K562 (cell line): ENCODE measurements at regions not wholly inside any gene's neighbourhood (a gene's known extent, or its start where the extent isn't known, plus 50 kb on each side); places are given as distances from the start of the nearest gene placed in this dataset.

ENCODE experiments used
- ATAC-seq: fragments of 200-7000 bp; cut with Tn5 transposase; 3 replicates; pipeline ENCODE4 v1.9.1; 2020; ENCODE audit warnings: moderate library complexity
- BruUV-seq: library from RNA; stranded (reverse); fragments of 400-500 nt; replicated peaks from 2 replicates; lab custom pipeline; 2021; lab: Mats Ljungman, UMichigan
- CTCF ChIA-PET: fragments of 300-600 bp; formaldehyde crosslinking; extraction: SDS; loops from one replicate; lab custom pipeline; 2021; ENCODE audit warnings: low intra/inter-chr PET ratio; lab: Yijun Ruan, JAX
- POLR2A ChIA-PET: fragments of 300-600, 350-650 bp; sonication (Branson Sonifier 250); formaldehyde crosslinking; extraction: SDS; loops from one replicate; lab custom pipeline; 2021; ENCODE audit warnings: antibody characterized with exemption, inconsistent platforms; lab: Yijun Ruan, JAX
- DNase-seq, 4 experiments: peaks; one replicate each; pipeline versions ENCODE4 v3.0.0 to v3.0.0-alpha.2; 2011 to 2018; ENCODE audit warnings: low spot score in 3 of 4, mixed read lengths in 3 of 4; ENCODE audit errors: extremely low read depth in 1 of 4
- FAIRE-seq: peaks from 2 replicates; lab custom pipeline; 2011; peaks lifted over from hg19 to GRCh38; lab: Jason Lieb, UNC
- H2AFZ ChIP-seq: 2 replicates; pipeline ENCODE4 v1.6.0; 2011; ENCODE audit warnings: low read depth, low read length, control low read depth, inconsistent platforms
- H3K27ac ChIP-seq: fragments of 200-600 bp; 3 replicates; pipeline ENCODE4 v1.8.0; 2011; ENCODE audit warnings: low read depth, mild to moderate bottlenecking, control low read depth, inconsistent platforms, low read length, moderate library complexity, mixed read lengths; ENCODE audit errors: extremely low read depth
- H3K27me3 ChIP-seq, 2 experiments: fragments of 300-600 bp in 1 of 2; 2 replicates in 1 of 2; 3 replicates in 1 of 2; pipeline versions ENCODE4 v1.6.0 to v1.8.0; 2011; ENCODE audit warnings: inconsistent platforms in 2 of 2, low read length in 2 of 2, mild to moderate bottlenecking in 1 of 2, mixed read lengths in 1 of 2, moderate library complexity in 1 of 2; ENCODE audit not compliant: control insufficient read depth in 2 of 2, insufficient read depth in 2 of 2
- H3K36me3 ChIP-seq: fragments of 300-600 bp; 3 replicates; pipeline ENCODE4 v1.8.0; 2011; ENCODE audit warnings: mild to moderate bottlenecking, low read length, inconsistent platforms; ENCODE audit not compliant: control insufficient read depth, insufficient read depth
- H3K4me1 ChIP-seq, 2 experiments: fragments of 200-600 bp in 1 of 2; replicated peaks in 1 of 2; 2 replicates in 1 of 2; 3 replicates in 1 of 2; pipeline versions ENCODE4 v1.5.1 to v1.8.0; 2011; ENCODE audit warnings: inconsistent platforms in 2 of 2, low read length in 2 of 2, mild to moderate bottlenecking in 1 of 2, mixed read lengths in 1 of 2, moderate library complexity in 1 of 2; ENCODE audit not compliant: control insufficient read depth in 2 of 2, insufficient read depth in 2 of 2
- H3K4me2 ChIP-seq: 2 replicates; pipeline ENCODE4 v1.6.1; 2011; ENCODE audit warnings: low read length, control low read depth, inconsistent platforms, mixed read lengths; ENCODE audit not compliant: insufficient read depth
- H3K4me3 ChIP-seq: fragments of 200-600 bp; sonication (generic), shearing (Covaris generic); 2 replicates; pipeline ENCODE4 v1.5.1; 2016; ENCODE audit warnings: control low read depth, inconsistent platforms
- H3K79me2 ChIP-seq: fragments of 200-600 bp; 3 replicates; pipeline ENCODE4 v1.8.0; 2011; ENCODE audit warnings: low read length, inconsistent platforms; ENCODE audit not compliant: control insufficient read depth, insufficient read depth
- H3K9ac ChIP-seq, 2 experiments: 2 replicates each; pipeline versions ENCODE4 v1.6.0 to v1.6.1; 2011; ENCODE audit warnings: low read depth in 2 of 2, low read length in 2 of 2, control low read depth in 1 of 2, inconsistent platforms in 1 of 2, mild to moderate bottlenecking in 1 of 2, mixed read lengths in 1 of 2; ENCODE audit not compliant: insufficient read depth in 1 of 2
- H3K9me1 ChIP-seq: one replicate; pipeline ENCODE4 v1.6.0; 2011; ENCODE audit warnings: inconsistent platforms, mild to moderate bottlenecking, low read length, moderate library complexity; ENCODE audit not compliant: control insufficient read depth, insufficient read depth
- H3K9me3 ChIP-seq: replicated peaks from 2 replicates; pipeline ENCODE4 v1.5.1; 2011; ENCODE audit warnings: low read depth, low read length, inconsistent platforms; ENCODE audit not compliant: control insufficient read depth, insufficient read depth
- H4K20me1 ChIP-seq: replicated peaks from 2 replicates; pipeline ENCODE4 v1.6.1; 2011; ENCODE audit warnings: low read length, inconsistent platforms, mixed read lengths; ENCODE audit not compliant: control insufficient read depth, insufficient read depth
- CTCF ChIP-seq, 3 experiments: IDR thresholded peaks in 2 of 3; conservative IDR thresholded peaks in 1 of 3; 2 replicates each; pipeline ENCODE4 v1.5.1; 2011 to 2012; ENCODE audit warnings: low read length in 3 of 3, mild to moderate bottlenecking in 3 of 3, control low read depth in 2 of 3, improper control_type of control experiment in 1 of 3, inconsistent platforms in 1 of 3, low read depth in 1 of 3, mixed read lengths in 1 of 3, moderate library complexity in 1 of 3; ENCODE audit not compliant: insufficient read depth in 2 of 3
- LEF1 ChIP-seq: fragments of 450-650 bp; IDR thresholded peaks from 2 replicates; pipeline ENCODE4 v1.6.1; 2016; ENCODE audit warnings: mild to moderate bottlenecking
- SNIP1 ChIP-seq: fragments of 450-650 bp; IDR thresholded peaks from 2 replicates; pipeline ENCODE4 v1.7.1; 2017; ENCODE audit warnings: low read depth, mild to moderate bottlenecking
- SP2 ChIP-seq: IDR thresholded peaks from 2 replicates; pipeline ENCODE4 v1.6.1; 2011; ENCODE audit warnings: mild to moderate bottlenecking, low read depth, low read length, moderate library complexity; ENCODE audit not compliant: poor library complexity, severe bottlenecking; ENCODE audit errors: extremely low read depth
- SRSF7 ChIP-seq: fragments of 200-400 bp; formaldehyde crosslinking; optimal IDR thresholded peaks from 2 replicates; pipeline ENCODE3; 2017; ENCODE audit warnings: mild to moderate bottlenecking, low read depth, low read length
- ZC3H8 ChIP-seq: fragments of 450-650 bp; IDR thresholded peaks from 2 replicates; pipeline ENCODE4 v1.6.1; 2017
- ZNF224 ChIP-seq: sonication (generic); formaldehyde crosslinking; IDR thresholded peaks from 2 replicates; pipeline ENCODE4 v1.8.0; 2022; ENCODE audit warnings: mild to moderate bottlenecking, missing genetic modification reagents
- ZNF41 ChIP-seq: fragments of 250-450 bp; sonication (Bioruptor Pico); conservative IDR thresholded peaks from 2 replicates; pipeline ENCODE4 v1.4.0; 2020; ENCODE audit warnings: mild to moderate bottlenecking
- ZNF764 ChIP-seq: fragments of 250-450 bp; sonication (Bioruptor Pico); IDR thresholded peaks from 2 replicates; pipeline ENCODE4 v1.4.0; 2020; ENCODE audit warnings: low read depth, mild to moderate bottlenecking, moderate library complexity
- WGBS: fragments of 100-300 bp; shearing (Covaris generic); methylation state at CpG from one replicate; pipeline ENCODE4 v1.1.6; 2016; ENCODE audit warnings: low coverage, mixed read lengths; ENCODE audit not compliant: insufficient coverage; ENCODE audit errors: missing lambda C conversion rate; 5-methylcytosine and 5-hydroxymethylcytosine counted together
- in situ Hi-C: fragments of 300-500 bp; cut with MboI; formaldehyde crosslinking; loops from 4 replicates; pipeline ENCODE4 v1.15.0; 2018; ENCODE audit warnings: inconsistent platforms, mixed read lengths
- intact Hi-C: fragments of 100-400 bp; cut with micrococcal nuclease; formaldehyde crosslinking; loops from 2 replicates; pipeline ENCODE4 v1.14.2; 2022
- TF ChIP-seq, protein P1 (sequence below): fragments of 250-450 bp; sonication (Bioruptor Pico); IDR thresholded peaks from 2 replicates; pipeline ENCODE4 v1.4.0; 2020
- TF ChIP-seq, protein P2 (sequence below): fragments of 250-450 bp; sonication (Bioruptor Pico); IDR thresholded peaks from 2 replicates; pipeline ENCODE4 v1.6.1; 2021; ENCODE audit warnings: mild to moderate bottlenecking

- no peak for DNase-seq
- ChIA-PET POLR2A (no interaction called here), CTCF (interaction anchor here (0.6 kb wide), 1 partner anchor 1136 kb away, joined by 3 read pairs; no protein-coding TSS in a partner anchor)
- no peaks in the 10 kb centered on the region for H3K4me1 ChIP-seq
- no peak for ATAC-seq
- H3K9me3 ChIP-seq = no peaks in the 10 kb centered on the region
- H2AFZ ChIP-seq = no peak overlapping the region
- H3K4me2 ChIP-seq = no peak overlapping the region
- H3K27me3 ChIP-seq = no peaks in the 10 kb centered on the region
- H3K36me3 ChIP-seq = no peaks in the 10 kb centered on the region
- BruUV-seq = no TSS peak
- no peak overlapping the region for H3K4me3 ChIP-seq
- H3K9me1 ChIP-seq = no peaks in the 10 kb centered on the region
- in situ Hi-C loops = no loop called here
- FAIRE-seq = no peak
- no peak overlapping the region for H3K9ac ChIP-seq
- 2% methylated on average over 4 of the region's 4 CpGs for WGBS
- intact Hi-C loops = no loop called here
- H4K20me1 ChIP-seq = no peaks in the 10 kb centered on the region
- H3K27ac ChIP-seq = no peak overlapping the region
- TF ChIP-seq, protein P1, sequence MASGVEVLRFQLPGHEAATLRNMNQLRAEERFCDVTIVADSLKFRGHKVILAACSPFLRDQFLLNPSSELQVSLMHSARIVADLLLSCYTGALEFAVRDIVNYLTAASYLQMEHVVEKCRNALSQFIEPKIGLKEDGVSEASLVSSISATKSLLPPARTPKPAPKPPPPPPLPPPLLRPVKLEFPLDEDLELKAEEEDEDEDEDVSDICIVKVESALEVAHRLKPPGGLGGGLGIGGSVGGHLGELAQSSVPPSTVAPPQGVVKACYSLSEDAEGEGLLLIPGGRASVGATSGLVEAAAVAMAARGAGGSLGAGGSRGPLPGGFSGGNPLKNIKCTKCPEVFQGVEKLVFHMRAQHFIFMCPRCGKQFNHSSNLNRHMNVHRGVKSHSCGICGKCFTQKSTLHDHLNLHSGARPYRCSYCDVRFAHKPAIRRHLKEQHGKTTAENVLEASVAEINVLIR = no peak
- TF ChIP-seq LEF1 = no peak
- no peak for TF ChIP-seq ZNF224 (CRISPR knock-in tag)
- TF ChIP-seq SRSF7 = no peak
- TF ChIP-seq ZNF764 (CRISPR knock-in tag) = no peak
- no peak for TF ChIP-seq ZNF41 (CRISPR knock-in tag)
- TF ChIP-seq SP2 = no peak
- TF ChIP-seq, protein P2, sequence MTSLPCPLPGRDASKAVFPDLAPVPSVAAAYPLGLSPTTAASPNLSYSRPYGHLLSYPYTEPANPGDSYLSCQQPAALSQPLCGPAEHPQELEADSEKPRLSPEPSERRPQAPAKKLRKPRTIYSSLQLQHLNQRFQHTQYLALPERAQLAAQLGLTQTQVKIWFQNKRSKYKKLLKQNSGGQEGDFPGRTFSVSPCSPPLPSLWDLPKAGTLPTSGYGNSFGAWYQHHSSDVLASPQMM = no peak
- no peak for TF ChIP-seq SNIP1
- no peak for TF ChIP-seq ZC3H8
- no peak for TF ChIP-seq CTCF (IDR thresholded peaks at IDR 0.05 in 2 of 3, conservative IDR thresholded peaks at IDR 0.05 in 1 of 3; ENCODE audit: insufficient read depth in 2 of 3, low read depth in 1 of 3, low read length in 3 of 3)
- H3K79me2 ChIP-seq = no peaks in the 10 kb centered on the region
Observed at GRCh38 chr7:109945820-109946518, 1145.0 kb upstream of the LRRN3 start.
